GM12878 (cell line): ENCODE measurements at regions not wholly inside any gene's neighbourhood (a gene's known extent, or its start where the extent isn't known, plus 50 kb on each side); places are given as distances from the start of the nearest gene placed in this dataset.
"Not testable (repeated sequence)": the region's sequence is repeated elsewhere in the genome, so short reads cannot be mapped to it uniquely, and the experiment has no call there.

Experiments
- ATAC-seq: fragments of 200-7000 bp; cut with Tn5 transposase; 3 replicates; pipeline ENCODE4 v1.9.1; 2020; ENCODE audit warnings: mild to moderate bottlenecking, moderate library complexity
- BruUV-seq: library from RNA; stranded (reverse); fragments of 400-500 nt; replicated peaks from 2 replicates; lab custom pipeline; 2021; lab: Mats Ljungman, UMichigan
- CTCF ChIA-PET: fragments of 300-600 bp; sonication (Branson Sonifier 250); formaldehyde crosslinking; extraction: SDS; loops from one replicate; lab custom pipeline; 2021; ENCODE audit warnings: inconsistent platforms; lab: Yijun Ruan, JAX
- POLR2A ChIA-PET: fragments of 350-600 bp; formaldehyde crosslinking; extraction: SDS; loops from one replicate; lab custom pipeline; 2021; ENCODE audit warnings: inconsistent platforms; lab: Charles Lee
- RAD21 ChIA-PET: fragments of 300-600 bp; sonication (Branson Sonifier 250); formaldehyde crosslinking; loops from one replicate; lab custom pipeline; 2023; ENCODE audit warnings: antibody characterized with exemption; ENCODE audit not compliant: unreplicated experiment; lab: Charles Lee
- SMC1A ChIA-PET: fragments of 300-600 bp; sonication (Branson Sonifier 250); formaldehyde crosslinking; loops from one replicate; lab custom pipeline; 2023; ENCODE audit not compliant: unreplicated experiment, uncharacterized antibody; lab: Charles Lee
- DNase-seq: peaks from one replicate; pipeline ENCODE4 v3.0.0-alpha.2; 2011; ENCODE audit warnings: low read depth, low spot score
- FAIRE-seq: peaks from 3 replicates; lab custom pipeline; 2011; peaks lifted over from hg19 to GRCh38; lab: Jason Lieb, UNC
- H2AFZ ChIP-seq: 2 replicates; pipeline ENCODE4 v1.6.0; 2011; ENCODE audit warnings: low read depth, low read length, control low read depth; ENCODE audit not compliant: control insufficient read depth
- H3K27ac ChIP-seq: 2 replicates; pipeline ENCODE4 v1.5.1; 2011; ENCODE audit warnings: control low read depth; ENCODE audit not compliant: control insufficient read depth, insufficient read depth
- H3K27me3 ChIP-seq, 2 experiments: replicated peaks in 1 of 2; 2 replicates each; pipeline versions ENCODE4 v1.6.0 to v1.6.1; 2011; ENCODE audit warnings: low read length in 1 of 2; ENCODE audit not compliant: control insufficient read depth in 2 of 2, insufficient read depth in 2 of 2
- H3K36me3 ChIP-seq, 2 experiments: 2 replicates each; pipeline ENCODE4 v1.5.1; 2011; ENCODE audit warnings: low read length in 1 of 2; ENCODE audit not compliant: control insufficient read depth in 2 of 2, insufficient read depth in 2 of 2
- H3K4me1 ChIP-seq: 2 replicates; pipeline ENCODE4 v1.6.1; 2011; ENCODE audit warnings: mild to moderate bottlenecking, low read length, moderate library complexity, mixed read lengths; ENCODE audit not compliant: control insufficient read depth, insufficient read depth
- H3K4me2 ChIP-seq: 2 replicates; pipeline ENCODE4 v1.6.0; 2011; ENCODE audit warnings: control low read depth; ENCODE audit not compliant: control insufficient read depth, insufficient read depth
- H3K4me3 ChIP-seq: fragments of 200-600 bp; sonication (generic); 2 replicates; pipeline ENCODE4 v1.5.1; 2016
- H3K79me2 ChIP-seq: 2 replicates; pipeline ENCODE4 v1.6.0; 2011; ENCODE audit warnings: low read length; ENCODE audit not compliant: control insufficient read depth, insufficient read depth
- H3K9ac ChIP-seq: 2 replicates; pipeline ENCODE4 v1.8.0; 2011; ENCODE audit warnings: low read length, control low read depth, mixed read lengths; ENCODE audit not compliant: control insufficient read depth, insufficient read depth
- H3K9me3 ChIP-seq: replicated peaks from 3 replicates; pipeline ENCODE4 v1.5.1; 2011; ENCODE audit warnings: mild to moderate bottlenecking, low read length; ENCODE audit not compliant: control insufficient read depth, insufficient read depth
- H4K20me1 ChIP-seq: 2 replicates; pipeline ENCODE4 v1.6.0; 2011; ENCODE audit not compliant: control insufficient read depth, insufficient read depth
- BHLHE40 ChIP-seq, 2 experiments: fragments of 450-650 bp in 1 of 2; IDR thresholded peaks; 2 replicates each; pipeline ENCODE4 v1.6.1; 2011 to 2017; ENCODE audit warnings: low read depth in 2 of 2, borderline replicate concordance in 1 of 2, improper control_type of control experiment in 1 of 2, low read length in 1 of 2, mild to moderate bottlenecking in 1 of 2
- CHD1 ChIP-seq: IDR thresholded peaks from 2 replicates; pipeline ENCODE4 v1.6.1; 2012; ENCODE audit warnings: low read depth, low read length, improper control_type of control experiment
- CHD2 ChIP-seq: IDR thresholded peaks from 2 replicates; pipeline ENCODE4 v1.6.1; 2011; ENCODE audit warnings: low read depth, low read length, improper control_type of control experiment, borderline replicate concordance
- CREM ChIP-seq: IDR thresholded peaks from 2 replicates; pipeline ENCODE4 v1.6.1; 2014; ENCODE audit warnings: antibody characterized with exemption, low read depth
- CTCF ChIP-seq, 3 experiments: IDR thresholded peaks in 2 of 3; conservative IDR thresholded peaks in 1 of 3; 2 replicates each; pipeline ENCODE4 v1.5.1; 2011; ENCODE audit warnings: low read depth in 3 of 3, low read length in 3 of 3, mild to moderate bottlenecking in 3 of 3, control low read depth in 2 of 3, moderate library complexity in 2 of 3, inconsistent platforms in 1 of 3, mixed read lengths in 1 of 3; ENCODE audit not compliant: control insufficient read depth in 2 of 3, insufficient read depth in 1 of 3; ENCODE audit errors: extremely low read depth in 1 of 3
- DPF2 ChIP-seq: fragments of 450-650 bp; IDR thresholded peaks from 2 replicates; pipeline ENCODE4 v1.6.1; 2017; ENCODE audit warnings: mild to moderate bottlenecking
- MEF2B ChIP-seq: fragments of 450-650 bp; IDR thresholded peaks from 2 replicates; pipeline ENCODE4 v1.6.1; 2018; ENCODE audit warnings: mild to moderate bottlenecking, moderate library complexity; ENCODE audit not compliant: partially characterized antibody, poor library complexity, severe bottlenecking
- MYB ChIP-seq: fragments of 150-350 bp; IDR thresholded peaks from 2 replicates; pipeline ENCODE4 v1.6.1; 2014; ENCODE audit warnings: mild to moderate bottlenecking, low read depth, low read length, borderline replicate concordance
- NFXL1 ChIP-seq: fragments of 450-650 bp; IDR thresholded peaks from 2 replicates; pipeline ENCODE4 v1.6.1; 2017; ENCODE audit warnings: antibody characterized with exemption, mild to moderate bottlenecking, borderline replicate concordance
- NFYB ChIP-seq: IDR thresholded peaks from 2 replicates; pipeline ENCODE4 v1.6.1; 2011; ENCODE audit warnings: low read depth, mild to moderate bottlenecking, low read length, improper control_type of control experiment, moderate library complexity; ENCODE audit not compliant: insufficient read depth
- NR2C1 ChIP-seq: fragments of 450-650 bp; IDR thresholded peaks from 2 replicates; pipeline ENCODE4 v1.6.1; 2017; ENCODE audit warnings: antibody characterized with exemption, mild to moderate bottlenecking, moderate library complexity
- PML ChIP-seq: IDR thresholded peaks from 2 replicates; pipeline ENCODE4 v1.6.1; 2012; ENCODE audit warnings: low read length, inconsistent platforms
- RAD21 ChIP-seq: IDR thresholded peaks from 2 replicates; pipeline ENCODE4 v1.6.1; 2011; ENCODE audit warnings: mild to moderate bottlenecking, low read depth, low read length, moderate library complexity; ENCODE audit not compliant: insufficient read depth
- SMARCA5 ChIP-seq: fragments of 450-650 bp; IDR thresholded peaks from 2 replicates; pipeline ENCODE4 v1.6.1; 2017; ENCODE audit warnings: mild to moderate bottlenecking
- TCF3 ChIP-seq: IDR thresholded peaks from 2 replicates; pipeline ENCODE4 v1.6.1; 2012; ENCODE audit warnings: low read depth, mild to moderate bottlenecking, low read length, borderline replicate concordance; ENCODE audit not compliant: insufficient read depth
- ZNF24 ChIP-seq: fragments of 450-650 bp; IDR thresholded peaks from 2 replicates; pipeline ENCODE4 v1.6.1; 2017; ENCODE audit warnings: antibody characterized with exemption, mild to moderate bottlenecking
- WGBS: methylation state at CpG from one replicate; pipeline ENCODE4 v1.1.6; 2016; ENCODE audit warnings: low lambda C conversion rate; ENCODE audit not compliant: insufficient replicate concordance, insufficient coverage; ENCODE audit errors: missing lambda C conversion rate; 5-methylcytosine and 5-hydroxymethylcytosine counted together
- in situ Hi-C: fragments of 300-500 bp; cut with MboI; formaldehyde crosslinking; loops from 9 replicates; pipeline ENCODE4 v1.14.3; 2018; ENCODE audit warnings: mixed read lengths
- intact Hi-C: fragments of 100-400 bp; cut with micrococcal nuclease; formaldehyde crosslinking; loops from one replicate; pipeline ENCODE4 v1.14.2; 2022; ENCODE audit not compliant: unreplicated experiment

- H3K79me2 ChIP-seq = no peaks in the 10 kb centered on the region
- no peaks in the 10 kb centered on the region for H3K9me3 ChIP-seq
- no peaks in the 10 kb centered on the region for H3K36me3 ChIP-seq
- DNase-seq (no peak), ATAC-seq (peak; percentile 54; the same call in 2 of the 3 replicates), FAIRE-seq (peak; percentile 7)
- BruUV-seq = no TSS peak
- TF ChIP-seq CTCF (IDR thresholded peaks at IDR 0.05 in 2 of 3, conservative IDR thresholded peaks at IDR 0.05 in 1 of 3; ENCODE audit: control insufficient read depth in 2 of 3, extremely low read depth in 1 of 3, insufficient read depth in 1 of 3, low read depth in 3 of 3, low read length in 3 of 3) (peak; percentile 27 to 34 (median 29); a peak in 4 of 6 replicates), CHD2 (no peak), NFXL1 (no peak), SMARCA5 (no peak), MEF2B (no peak), TCF3 (no peak), CREM (no peak), BHLHE40 (IDR thresholded peaks at IDR 0.05; ENCODE audit: borderline replicate concordance in 1 of 2, low read depth in 2 of 2, low read length in 1 of 2) (no peak), PML (no peak), DPF2 (no peak), ZNF24 (no peak), RAD21 (0 out of 2 replicates have a peak, but pooled peaks have one; percentile 22), NR2C1 (no peak), CHD1 (no peak), NFYB (no peak), MYB (no peak)
- no peaks in the 10 kb centered on the region for H3K27me3 ChIP-seq
- H4K20me1 ChIP-seq = no peaks in the 10 kb centered on the region
- WGBS = 20% methylated on average over 6 of the region's 6 CpGs
- no peaks in the 10 kb centered on the region for H3K4me1 ChIP-seq
- in situ Hi-C loops = no loop called here
- ChIA-PET SMC1A (interaction anchor here (1.0 to 1.1 kb wide), 2 partner anchors 16 to 570 kb away, joined by 3 to 5 read pairs; no protein-coding TSS in a partner anchor), POLR2A (no interaction called here), CTCF (interaction anchor here (1.1 to 1.8 kb wide), 4 partner anchors 9 to 570 kb away, joined by 3 to 6 read pairs (median 4); no protein-coding TSS in a partner anchor), RAD21 (no interaction called here)
- H3K4me2 ChIP-seq = no peak overlapping the region
- H3K27ac ChIP-seq = no peak overlapping the region
- intact Hi-C loops = loop anchor here (5.0 kb wide), 1 partner anchor 483 kb away; no protein-coding TSS in a partner anchor
- no peak overlapping the region for H3K9ac ChIP-seq
- no peak overlapping the region for H2AFZ ChIP-seq
- H3K4me3 ChIP-seq = no peak overlapping the region
Observed at GRCh38 chr4:173990126-173990868, 293.2 kb downstream of the FBXO8 start.

GRCh38 chr4:173963523-173963922 lies 319.9 kb downstream of the FBXO8 start:
- H3K4me3 ChIP-seq, H2AFZ ChIP-seq, H3K9me3 ChIP-seq, H3K27me3 ChIP-seq, CTCF ChIA-PET, H3K9ac ChIP-seq, H3K4me2 ChIP-seq, in situ Hi-C loops, RAD21 ChIA-PET, BruUV-seq, POLR2A ChIA-PET, H3K27ac ChIP-seq, H3K36me3 ChIP-seq, FAIRE-seq, intact Hi-C loops, ATAC-seq, SMC1A ChIA-PET, H3K79me2 ChIP-seq, DNase-seq, H3K4me1 ChIP-seq, H4K20me1 ChIP-seq: not testable (repeated sequence)
- WGBS = 6% methylated on average over 3 of the region's 4 CpGs
